T1000 (cell line): ENCODE measurements at regions not wholly inside any gene's neighbourhood (a gene's known extent, or its start where the extent isn't known, plus 50 kb on each side); places are given as distances from the start of the nearest gene placed in this dataset.
"Not testable (repeated sequence)": the region's sequence is repeated elsewhere in the genome, so short reads cannot be mapped to it uniquely, and the experiment has no call there.

Experiments used
- DNase-seq: peaks from one replicate; lab custom pipeline; 2025; ENCODE audit warnings: mixed read lengths; lab: John Stamatoyannopoulos, UW

- DNase-seq = not testable (repeated sequence)
Measured at GRCh38 chr10:44268435-44268948, 116.4 kb downstream of the CXCL12 start.

GRCh38 chr10:44267007-44267406 lies 117.9 kb downstream of the CXCL12 start:
- no peak for DNase-seq

GRCh38 chr10:44264244-44264643 lies 120.7 kb downstream of the CXCL12 start:
- no peak for DNase-seq

- DNase-seq = no peak
Measured at GRCh38 chr10:44263771-44264170, 121.1 kb downstream of the CXCL12 start.

GRCh38 chr10:44262551-44263251 lies 122.2 kb downstream of the CXCL12 start:
- no peak for DNase-seq

- DNase-seq = no peak
Measured at GRCh38 chr10:44261710-44262455, 123.0 kb downstream of the CXCL12 start.

GRCh38 chr10:44261296-44261695 lies 123.6 kb downstream of the CXCL12 start:
- no peak for DNase-seq

- DNase-seq = no peak
Measured at GRCh38 chr10:44260286-44260928, 124.5 kb downstream of the CXCL12 start.

- no peak for DNase-seq
Measured at GRCh38 chr10:44259090-44259874, 125.6 kb downstream of the CXCL12 start.

- no peak for DNase-seq
Measured at GRCh38 chr10:44258460-44259089, 126.3 kb downstream of the CXCL12 start.

- DNase-seq = no peak
Measured at GRCh38 chr10:44258019-44258418, 126.9 kb downstream of the CXCL12 start.

- no peak for DNase-seq
Measured at GRCh38 chr10:44253769-44254462, 131.0 kb downstream of the CXCL12 start.

GRCh38 chr10:44252631-44253030 lies 132.3 kb downstream of the CXCL12 start:
- DNase-seq = not testable (repeated sequence)

GRCh38 chr10:44249933-44250332 lies 135.0 kb downstream of the CXCL12 start:
- not testable (repeated sequence) for DNase-seq

- no peak for DNase-seq
Measured at GRCh38 chr10:44249490-44249889, 135.4 kb downstream of the CXCL12 start.

- DNase-seq = not testable (repeated sequence)
Measured at GRCh38 chr10:44246700-44247099, 138.2 kb downstream of the CXCL12 start.

GRCh38 chr10:44246287-44246686 lies 138.6 kb downstream of the CXCL12 start:
- DNase-seq = not testable (repeated sequence)

- DNase-seq = no peak
Measured at GRCh38 chr10:44245601-44245938, 139.3 kb downstream of the CXCL12 start.

- no peak for DNase-seq
Measured at GRCh38 chr10:44244745-44245600, 139.9 kb downstream of the CXCL12 start.
